ENCODE measurements at regions not wholly inside any gene's neighbourhood (a gene's known extent, or its start where the extent isn't known, plus 50 kb on each side); places are given as distances from the start of the nearest gene placed in this dataset.

DNA sequence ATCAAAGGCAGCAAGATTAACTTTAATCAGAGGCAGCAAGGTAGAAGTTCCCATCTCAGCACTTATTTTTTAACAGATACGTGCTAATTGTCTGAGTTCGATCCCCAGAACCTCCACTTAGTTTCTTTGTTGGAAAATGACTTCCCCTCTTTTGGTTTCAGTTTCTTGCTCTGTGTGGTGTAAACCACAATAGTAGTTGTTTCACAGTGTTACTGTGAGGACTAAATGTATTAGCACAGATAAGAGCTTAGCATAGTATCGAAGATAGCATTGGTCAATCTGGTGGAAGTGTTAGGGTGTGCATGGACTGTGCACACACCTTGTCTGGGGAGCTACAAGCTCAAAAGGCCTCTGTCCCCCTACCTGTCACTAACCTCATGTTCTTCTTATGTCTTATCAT, 988.3 kb upstream of the GYPC start:
- H3K4me3 ChIP-seq (ENCODE audit: low read length), result no peak overlapping the region
- TF ChIP-seq, protein P1, sequence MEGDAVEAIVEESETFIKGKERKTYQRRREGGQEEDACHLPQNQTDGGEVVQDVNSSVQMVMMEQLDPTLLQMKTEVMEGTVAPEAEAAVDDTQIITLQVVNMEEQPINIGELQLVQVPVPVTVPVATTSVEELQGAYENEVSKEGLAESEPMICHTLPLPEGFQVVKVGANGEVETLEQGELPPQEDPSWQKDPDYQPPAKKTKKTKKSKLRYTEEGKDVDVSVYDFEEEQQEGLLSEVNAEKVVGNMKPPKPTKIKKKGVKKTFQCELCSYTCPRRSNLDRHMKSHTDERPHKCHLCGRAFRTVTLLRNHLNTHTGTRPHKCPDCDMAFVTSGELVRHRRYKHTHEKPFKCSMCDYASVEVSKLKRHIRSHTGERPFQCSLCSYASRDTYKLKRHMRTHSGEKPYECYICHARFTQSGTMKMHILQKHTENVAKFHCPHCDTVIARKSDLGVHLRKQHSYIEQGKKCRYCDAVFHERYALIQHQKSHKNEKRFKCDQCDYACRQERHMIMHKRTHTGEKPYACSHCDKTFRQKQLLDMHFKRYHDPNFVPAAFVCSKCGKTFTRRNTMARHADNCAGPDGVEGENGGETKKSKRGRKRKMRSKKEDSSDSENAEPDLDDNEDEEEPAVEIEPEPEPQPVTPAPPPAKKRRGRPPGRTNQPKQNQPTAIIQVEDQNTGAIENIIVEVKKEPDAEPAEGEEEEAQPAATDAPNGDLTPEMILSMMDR (conservative IDR thresholded peaks at IDR 0.05; ENCODE audit: low read depth, low read length), result no peak
- DNase-seq (ENCODE audit: low read depth), result no peak

DNA sequence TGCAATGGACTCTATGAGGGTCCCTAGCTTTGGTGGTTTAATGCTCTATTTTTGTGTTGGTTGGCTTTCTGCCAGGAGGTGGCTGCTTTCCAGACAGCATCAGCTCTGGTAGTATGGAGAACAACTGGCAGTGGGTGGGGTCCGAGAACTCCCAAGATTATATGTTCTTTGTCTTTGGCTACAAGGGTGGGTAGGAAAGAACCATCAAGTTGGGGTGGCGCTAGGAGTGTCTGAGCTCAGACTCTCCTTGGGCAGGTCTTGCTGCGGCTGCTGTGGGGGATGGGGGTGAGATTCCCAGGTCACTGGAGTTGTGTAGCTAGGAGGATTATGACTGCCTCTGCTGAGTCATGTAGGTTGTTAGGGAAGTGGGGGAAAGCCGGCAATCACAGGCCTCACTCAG, 976.1 kb upstream of the GYPC start:
- no peak overlapping the region for H3K4me3 ChIP-seq (ENCODE audit: low read length)
- TF ChIP-seq, protein P1 (conservative IDR thresholded peaks at IDR 0.05; ENCODE audit: low read depth, low read length), result no peak
- DNase-seq (ENCODE audit: low read depth), result no peak

DNA sequence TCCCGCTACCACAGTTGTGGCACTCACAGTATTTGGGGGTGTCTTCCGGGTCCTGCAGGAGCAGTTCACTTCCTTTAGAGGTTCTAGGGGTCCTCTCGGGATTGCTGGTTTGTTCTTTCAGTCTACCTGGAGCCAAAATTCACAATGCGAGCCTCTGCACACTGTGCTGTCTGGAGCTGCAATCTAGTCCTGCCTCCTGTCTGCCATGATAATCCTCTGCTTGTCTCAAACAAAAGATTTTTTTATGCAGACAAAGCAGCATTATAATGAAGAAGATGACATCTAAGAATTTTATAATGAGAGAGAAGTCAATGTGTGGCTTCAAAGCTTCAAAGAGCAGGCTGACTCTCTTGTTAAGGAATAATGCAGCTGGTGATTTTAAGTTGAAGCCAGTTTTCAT, 975.1 kb upstream of the GYPC start:
- no peak overlapping the region for H3K4me3 ChIP-seq (ENCODE audit: low read length)
- no peak for DNase-seq (ENCODE audit: low read depth)
- TF ChIP-seq, protein P1 (conservative IDR thresholded peaks at IDR 0.05; ENCODE audit: low read depth, low read length), result no peak

DNA sequence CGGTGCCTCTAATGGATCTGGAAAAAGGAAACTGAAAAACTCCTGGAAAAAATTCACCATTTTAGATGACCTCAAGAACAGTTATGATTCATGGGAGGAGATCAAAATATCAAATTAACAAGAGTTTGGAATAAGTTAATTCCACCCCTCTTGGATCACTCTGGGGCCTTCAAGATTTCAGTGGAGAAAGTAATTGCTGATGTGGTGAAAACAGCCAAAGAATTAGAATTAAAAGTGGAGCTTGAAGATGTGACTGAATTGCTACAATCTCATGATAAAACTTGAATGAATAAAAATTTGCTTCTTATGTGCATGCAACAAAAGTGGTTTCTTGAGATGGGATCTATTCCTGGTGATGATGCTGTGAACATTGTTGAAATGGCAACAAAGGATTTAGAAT, 974.4 kb upstream of the GYPC start:
- no peak overlapping the region for H3K4me3 ChIP-seq (ENCODE audit: low read length)
- DNase-seq (ENCODE audit: low read depth), result no peak
- TF ChIP-seq, protein P1 (conservative IDR thresholded peaks at IDR 0.05; ENCODE audit: low read depth, low read length), result no peak

DNA sequence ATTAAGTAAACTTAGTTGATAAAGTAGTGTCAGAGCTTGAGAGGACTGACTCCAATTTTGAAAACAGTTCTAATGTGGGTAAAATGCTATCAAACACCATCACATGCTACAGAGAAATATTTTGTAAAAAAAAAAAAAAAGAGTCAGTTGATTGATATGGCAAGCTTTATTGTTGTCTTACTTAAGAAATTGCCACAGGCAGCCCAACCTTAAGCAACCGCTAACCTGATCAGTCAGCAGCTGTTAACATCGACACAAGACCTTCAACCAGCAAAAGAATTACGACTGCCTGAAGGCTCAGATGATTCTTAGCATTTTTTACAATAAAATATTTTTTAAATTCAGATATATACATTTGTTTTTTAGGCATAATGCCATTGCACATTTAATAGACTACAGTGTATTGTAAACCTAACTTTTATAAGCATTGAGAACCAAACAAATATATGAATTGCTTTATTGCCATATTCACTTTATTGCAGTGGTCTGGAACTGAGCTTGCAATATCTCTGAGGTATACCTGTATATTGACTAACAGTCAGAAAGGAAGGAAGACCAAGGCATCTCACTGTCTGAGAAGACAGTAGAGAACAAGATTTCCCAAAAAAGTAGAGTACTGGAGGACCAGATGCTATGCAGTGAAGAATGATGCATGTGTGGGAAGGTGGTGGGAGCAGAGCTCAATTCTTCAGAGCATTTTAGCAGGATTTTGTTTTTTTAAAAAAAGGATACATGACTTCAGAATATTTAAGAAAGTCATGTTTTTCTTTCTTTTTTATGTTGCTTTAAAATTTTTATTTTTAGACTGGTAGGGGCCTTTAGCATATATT, 973.8 kb upstream of the GYPC start:
- TF ChIP-seq, protein P1 (conservative IDR thresholded peaks at IDR 0.05; ENCODE audit: low read depth, low read length), result no peak
- no peak overlapping the region for H3K4me3 ChIP-seq (ENCODE audit: low read length)
- no peak for DNase-seq (ENCODE audit: low read depth)

DNA sequence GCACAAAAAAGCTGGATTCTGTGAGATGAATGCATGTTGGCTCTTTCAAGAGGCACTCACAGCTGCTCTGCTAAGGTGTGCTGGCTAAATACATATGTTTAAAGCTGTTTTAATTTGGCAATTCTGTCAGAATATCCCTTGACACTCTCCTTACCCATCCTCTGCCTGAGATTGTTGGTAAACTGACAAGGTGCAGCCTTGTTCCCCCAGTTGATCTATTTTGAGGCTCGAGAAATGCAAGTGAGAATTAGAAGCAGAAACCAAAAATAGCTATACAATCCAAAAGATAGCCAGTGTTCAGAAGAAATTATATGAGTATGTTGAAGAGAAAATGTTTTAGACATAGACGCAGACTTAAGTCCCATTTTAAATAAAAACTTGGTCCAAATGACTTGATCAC, 971.7 kb upstream of the GYPC start:
- no peak for DNase-seq (ENCODE audit: low read depth)
- TF ChIP-seq, protein P1 (conservative IDR thresholded peaks at IDR 0.05; ENCODE audit: low read depth, low read length), result no peak

DNA sequence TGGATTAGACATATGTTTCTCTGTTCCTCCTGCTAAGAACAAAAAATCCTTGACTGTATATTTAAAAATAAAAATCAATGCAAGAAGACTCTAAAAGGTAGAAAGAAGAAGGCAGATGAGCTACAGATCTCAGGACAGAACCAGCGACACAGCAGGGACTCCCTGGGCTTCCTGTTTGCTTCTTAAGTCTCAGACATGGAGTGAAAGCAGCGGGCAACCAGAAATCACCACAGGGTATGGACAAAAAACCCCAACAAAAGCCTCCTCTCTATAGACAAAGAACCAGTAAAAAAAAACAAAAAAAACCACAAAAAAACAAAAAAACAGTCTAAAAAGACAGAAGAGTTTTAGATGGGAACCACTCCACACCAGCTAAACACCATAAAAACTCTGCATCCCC, 971.0 kb upstream of the GYPC start:
- no peak for DNase-seq (ENCODE audit: low read depth)
- TF ChIP-seq, protein P1 (conservative IDR thresholded peaks at IDR 0.05; ENCODE audit: low read depth, low read length), result no peak
- H3K4me3 ChIP-seq (ENCODE audit: low read length), result no peak overlapping the region

More for the DNA sequence above, 971.7 kb upstream of the GYPC start:
- no peak overlapping the region for H3K4me3 ChIP-seq (ENCODE audit: low read length)
